ENCODE measurements at regions not wholly inside any gene's neighbourhood (a gene's known extent, or its start where the extent isn't known, plus 50 kb on each side); places are given as distances from the start of the nearest gene placed in this dataset.
"Not testable (repeated sequence)": the region's sequence is repeated elsewhere in the genome, so short reads cannot be mapped to it uniquely, and the experiment has no call there.

DNA sequence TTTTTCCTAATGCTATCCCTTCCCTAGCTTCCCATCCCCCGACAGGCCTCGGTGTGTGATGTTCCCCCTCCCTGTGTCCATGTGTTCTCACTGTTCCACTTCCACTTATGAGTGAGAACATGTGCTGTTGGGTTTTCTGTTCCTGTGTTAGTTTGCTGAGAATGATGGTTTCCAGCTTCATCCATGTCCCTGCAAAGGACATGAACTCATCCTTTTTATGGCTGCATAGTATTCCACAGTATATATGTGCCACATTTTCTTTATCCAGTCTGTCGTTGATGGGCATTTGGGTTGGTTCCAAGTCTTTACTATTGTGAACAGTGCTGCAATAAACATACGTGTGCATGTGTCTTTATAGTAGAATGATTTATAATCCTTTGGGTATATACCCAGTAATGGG is 279.2 kb downstream of the KCNRG start:
- not testable (repeated sequence) for TF ChIP-seq POLR2AphosphoS5 (IDR thresholded peaks at IDR 0.05); POLR2A (IDR thresholded peaks at IDR 0.05); EP300 (IDR thresholded peaks at IDR 0.05; ENCODE audit: low read depth)
- TF ChIP-seq, protein P1, sequence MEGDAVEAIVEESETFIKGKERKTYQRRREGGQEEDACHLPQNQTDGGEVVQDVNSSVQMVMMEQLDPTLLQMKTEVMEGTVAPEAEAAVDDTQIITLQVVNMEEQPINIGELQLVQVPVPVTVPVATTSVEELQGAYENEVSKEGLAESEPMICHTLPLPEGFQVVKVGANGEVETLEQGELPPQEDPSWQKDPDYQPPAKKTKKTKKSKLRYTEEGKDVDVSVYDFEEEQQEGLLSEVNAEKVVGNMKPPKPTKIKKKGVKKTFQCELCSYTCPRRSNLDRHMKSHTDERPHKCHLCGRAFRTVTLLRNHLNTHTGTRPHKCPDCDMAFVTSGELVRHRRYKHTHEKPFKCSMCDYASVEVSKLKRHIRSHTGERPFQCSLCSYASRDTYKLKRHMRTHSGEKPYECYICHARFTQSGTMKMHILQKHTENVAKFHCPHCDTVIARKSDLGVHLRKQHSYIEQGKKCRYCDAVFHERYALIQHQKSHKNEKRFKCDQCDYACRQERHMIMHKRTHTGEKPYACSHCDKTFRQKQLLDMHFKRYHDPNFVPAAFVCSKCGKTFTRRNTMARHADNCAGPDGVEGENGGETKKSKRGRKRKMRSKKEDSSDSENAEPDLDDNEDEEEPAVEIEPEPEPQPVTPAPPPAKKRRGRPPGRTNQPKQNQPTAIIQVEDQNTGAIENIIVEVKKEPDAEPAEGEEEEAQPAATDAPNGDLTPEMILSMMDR (IDR thresholded peaks at IDR 0.05) = not testable (repeated sequence)

Measured in transverse colon (tissue), 4 donors.